ENCODE measurements at regions not wholly inside any gene's neighbourhood (a gene's known extent, or its start where the extent isn't known, plus 50 kb on each side); places are given as distances from the start of the nearest gene placed in this dataset.

DNA sequence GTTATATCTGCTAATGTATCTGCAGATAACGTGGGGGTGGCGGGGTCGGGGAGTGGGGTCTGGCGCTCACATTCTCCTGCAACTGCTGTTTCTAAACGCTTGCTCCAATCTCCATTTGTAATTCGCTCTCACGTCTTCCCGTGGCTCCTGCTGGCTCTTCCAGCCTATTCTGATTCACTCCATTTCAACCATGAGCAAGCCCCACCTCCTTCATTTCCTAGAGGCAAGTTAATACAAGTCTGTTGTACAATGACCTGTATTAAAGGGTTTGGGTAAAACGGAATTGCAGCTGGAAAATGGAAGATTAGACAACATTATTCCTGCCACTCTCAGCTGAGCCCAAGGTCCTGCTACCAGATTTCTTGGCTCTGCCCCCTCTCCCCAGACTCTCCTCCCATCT is 132.3 kb downstream of the CSNK2A3 start:
- TF ChIP-seq, protein P1, sequence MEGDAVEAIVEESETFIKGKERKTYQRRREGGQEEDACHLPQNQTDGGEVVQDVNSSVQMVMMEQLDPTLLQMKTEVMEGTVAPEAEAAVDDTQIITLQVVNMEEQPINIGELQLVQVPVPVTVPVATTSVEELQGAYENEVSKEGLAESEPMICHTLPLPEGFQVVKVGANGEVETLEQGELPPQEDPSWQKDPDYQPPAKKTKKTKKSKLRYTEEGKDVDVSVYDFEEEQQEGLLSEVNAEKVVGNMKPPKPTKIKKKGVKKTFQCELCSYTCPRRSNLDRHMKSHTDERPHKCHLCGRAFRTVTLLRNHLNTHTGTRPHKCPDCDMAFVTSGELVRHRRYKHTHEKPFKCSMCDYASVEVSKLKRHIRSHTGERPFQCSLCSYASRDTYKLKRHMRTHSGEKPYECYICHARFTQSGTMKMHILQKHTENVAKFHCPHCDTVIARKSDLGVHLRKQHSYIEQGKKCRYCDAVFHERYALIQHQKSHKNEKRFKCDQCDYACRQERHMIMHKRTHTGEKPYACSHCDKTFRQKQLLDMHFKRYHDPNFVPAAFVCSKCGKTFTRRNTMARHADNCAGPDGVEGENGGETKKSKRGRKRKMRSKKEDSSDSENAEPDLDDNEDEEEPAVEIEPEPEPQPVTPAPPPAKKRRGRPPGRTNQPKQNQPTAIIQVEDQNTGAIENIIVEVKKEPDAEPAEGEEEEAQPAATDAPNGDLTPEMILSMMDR (IDR thresholded peaks at IDR 0.05): no peak
- TF ChIP-seq POLR2AphosphoS5 (IDR thresholded peaks at IDR 0.05) (no peak), POLR2A (IDR thresholded peaks at IDR 0.05; ENCODE audit: low read depth) (no peak)

Data from esophagus muscularis mucosa (tissue), 3 donors.